CD4-positive, alpha-beta T cell treated with Interleukin-17A for 1 hour (primary cell): ENCODE measurements at regions not wholly inside any gene's neighbourhood (a gene's known extent, or its start where the extent isn't known, plus 50 kb on each side); places are given as distances from the start of the nearest gene placed in this dataset.
"Not testable (repeated sequence)": the region's sequence is repeated elsewhere in the genome, so short reads cannot be mapped to it uniquely, and the experiment has no call there.

Experiments
- DNase-seq: peaks from one replicate; pipeline ENCODE4 v3.0.0-alpha.2; 2020

- no peak for DNase-seq
These were observed 101.2 kb downstream of the HMHB1 start for GRCh38 chr5:143913008-143913752.

DNA sequence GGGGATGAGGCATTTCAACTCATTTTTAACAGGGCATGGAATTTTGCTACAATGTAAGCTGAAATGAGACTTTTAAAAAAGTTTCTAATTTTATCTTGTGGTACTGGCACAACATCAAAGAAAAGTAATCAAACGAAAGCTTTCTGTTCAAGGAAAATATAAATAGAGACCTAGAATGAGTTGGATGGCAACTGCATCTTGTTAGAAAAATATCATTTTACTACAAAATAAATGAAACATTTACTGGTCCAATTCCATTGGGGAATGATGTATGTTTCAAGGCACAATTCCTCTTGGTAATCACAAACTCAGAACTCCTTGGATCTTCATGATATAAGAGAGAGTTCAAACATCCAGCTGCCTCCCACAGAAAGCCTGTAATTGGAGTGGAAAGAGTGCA, 102.8 kb downstream of the HMHB1 start:
- DNase-seq, result no peak

- DNase-seq, result no peak
These were observed 104.5 kb downstream of the HMHB1 start for GRCh38 chr5:143916451-143916850.

- DNase-seq, result no peak
These were observed 107.0 kb downstream of the HMHB1 start for GRCh38 chr5:143918961-143919360.

DNA sequence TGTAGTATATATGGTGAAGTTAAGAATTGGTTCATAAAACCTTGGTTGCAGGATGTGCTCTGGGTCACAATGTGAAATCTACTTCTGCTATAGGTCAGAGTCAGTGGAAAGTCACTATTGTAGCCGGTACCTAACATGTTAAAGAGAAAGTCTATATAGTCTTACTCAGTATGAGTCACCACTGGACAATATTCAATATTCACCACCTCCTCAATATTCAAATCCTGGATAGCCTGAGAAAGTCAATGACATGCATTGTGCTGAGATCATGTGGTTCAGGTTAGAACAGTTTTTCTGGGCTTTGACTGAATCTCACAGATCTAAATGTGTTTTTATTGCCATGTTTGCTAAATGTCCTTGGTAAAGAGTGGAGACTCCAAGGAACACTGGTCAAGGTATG, 108.8 kb downstream of the HMHB1 start:
- no peak for DNase-seq

- DNase-seq, result no peak
These were observed 109.8 kb downstream of the HMHB1 start for GRCh38 chr5:143921525-143922311.

GRCh38 chr5:143922718-143923117, 110.8 kb downstream of the HMHB1 start:
- no peak for DNase-seq

GRCh38 chr5:143923634-143924266, 111.8 kb downstream of the HMHB1 start:
- DNase-seq, result no peak

- DNase-seq, result no peak
These were observed 112.5 kb downstream of the HMHB1 start for GRCh38 chr5:143924311-143924978.

DNA sequence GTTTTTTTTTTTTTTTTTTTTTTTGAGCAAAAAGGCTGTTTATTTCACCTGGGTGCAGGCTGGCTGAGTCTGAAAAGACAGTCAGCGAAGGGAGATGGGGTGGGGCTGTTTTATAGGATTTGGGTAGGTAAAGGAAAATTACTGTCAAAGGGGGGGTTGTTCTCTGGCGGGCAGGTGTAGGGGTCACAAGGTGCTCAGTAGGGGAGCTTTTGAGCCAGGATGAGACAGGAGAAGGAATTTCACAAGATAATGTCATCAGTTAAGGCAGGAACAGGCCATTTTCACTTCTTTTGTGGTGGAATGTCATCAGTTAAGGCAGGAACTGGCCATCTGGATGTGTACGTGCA, 113.0 kb downstream of the HMHB1 start:
- DNase-seq, result not testable (repeated sequence)

- DNase-seq, result no peak
These were observed 117.5 kb downstream of the HMHB1 start for GRCh38 chr5:143929486-143929885.

GRCh38 chr5:143930561-143930960, 118.6 kb downstream of the HMHB1 start:
- DNase-seq, result no peak

DNA sequence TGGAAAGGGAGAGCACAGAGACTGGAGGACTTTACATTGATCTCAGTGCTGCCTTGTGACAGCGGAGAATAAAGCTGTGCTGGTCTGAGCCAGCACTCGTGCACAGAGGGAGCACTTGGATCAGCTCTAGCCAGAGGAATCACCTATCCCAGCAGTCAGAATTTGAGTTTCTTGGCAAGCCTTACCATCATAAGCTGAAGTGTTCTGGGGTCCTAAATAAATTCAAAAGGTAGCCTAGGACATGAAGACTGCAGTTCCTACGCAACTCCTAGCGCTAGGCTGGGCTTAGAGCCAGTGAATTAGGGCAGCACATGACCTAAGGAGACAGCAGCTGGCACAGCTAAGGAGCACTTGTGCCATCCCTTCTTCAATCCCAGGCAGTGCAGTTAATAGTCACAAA, 119.5 kb downstream of the HMHB1 start:
- DNase-seq, result no peak

GRCh38 chr5:143931986-143932385, 120.0 kb downstream of the HMHB1 start:
- no peak for DNase-seq

- DNase-seq, result no peak
These were observed 120.6 kb downstream of the HMHB1 start for GRCh38 chr5:143932584-143932983.

DNA sequence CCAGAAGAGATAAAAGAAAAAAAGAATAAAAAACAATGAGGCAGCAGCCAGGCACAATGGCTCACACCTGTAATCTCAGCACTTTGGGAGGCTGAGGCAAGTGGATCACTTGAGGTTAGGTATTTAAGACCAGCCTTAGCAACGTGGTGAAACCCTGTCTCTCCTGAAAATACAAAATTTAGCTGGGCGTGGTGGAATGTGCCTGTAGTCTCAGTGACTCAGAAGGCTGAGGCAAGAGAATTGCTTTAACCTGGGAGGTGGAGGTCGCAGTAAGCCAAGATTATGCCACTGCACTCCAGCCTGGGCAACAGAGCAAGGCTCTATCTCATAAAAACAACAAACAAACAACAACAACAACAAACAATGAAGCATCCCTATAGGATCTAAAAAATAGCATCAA, 121.5 kb downstream of the HMHB1 start:
- no peak for DNase-seq

- no peak for DNase-seq
These were observed 122.9 kb downstream of the HMHB1 start for GRCh38 chr5:143934821-143935220.

GRCh38 chr5:143938230-143938629, 126.3 kb downstream of the HMHB1 start:
- no peak for DNase-seq

GRCh38 chr5:143946837-143947236, 134.9 kb downstream of the HMHB1 start:
- DNase-seq, result no peak

DNA sequence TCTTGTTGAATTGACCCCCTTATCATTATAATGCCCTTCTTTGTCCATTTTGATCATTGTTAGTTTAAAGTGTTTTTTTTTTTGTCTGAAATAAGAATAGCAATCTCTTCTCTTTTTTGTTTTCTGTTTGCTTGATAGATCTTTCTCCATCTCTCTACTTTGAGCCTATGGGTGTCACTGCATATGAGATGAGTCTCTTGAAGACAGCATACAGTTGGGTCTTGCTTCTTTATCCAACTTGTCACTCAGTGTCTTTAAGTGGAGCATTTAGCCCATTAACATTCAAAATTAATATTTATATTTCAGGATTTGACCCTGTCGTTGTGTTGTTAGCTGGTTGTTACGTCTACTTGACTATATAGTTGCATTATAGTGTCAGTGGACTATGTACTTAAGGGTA, 135.4 kb downstream of the HMHB1 start:
- no peak for DNase-seq

GRCh38 chr5:143952809-143953208, 140.8 kb downstream of the HMHB1 start:
- DNase-seq, result no peak

- no peak for DNase-seq
These were observed 141.9 kb downstream of the HMHB1 start for GRCh38 chr5:143953851-143954250.

GRCh38 chr5:143955141-143955540, 143.2 kb downstream of the HMHB1 start:
- DNase-seq, result no peak

DNA sequence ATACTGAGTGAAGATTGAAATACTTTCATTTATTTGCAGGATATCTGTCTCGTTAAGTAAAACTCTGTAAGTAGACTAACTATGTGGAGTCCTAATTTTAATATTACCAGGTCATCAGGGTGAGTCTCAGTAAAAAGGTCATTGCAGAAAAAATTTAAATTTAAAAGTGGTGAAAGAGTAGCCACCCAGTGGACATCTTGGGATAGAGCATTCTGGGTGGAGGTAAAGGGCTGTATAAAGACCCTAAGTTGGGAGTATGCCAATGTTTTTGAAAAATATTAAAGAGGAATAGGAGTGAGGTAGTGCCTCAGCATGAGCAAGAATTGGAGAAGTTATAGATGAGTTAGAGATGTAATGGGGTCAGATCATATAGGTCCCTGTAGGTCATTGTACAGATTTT, 145.5 kb downstream of the HMHB1 start:
- no peak for DNase-seq
